GM13976 (cell line): ENCODE measurements at regions not wholly inside any gene's neighbourhood (a gene's known extent, or its start where the extent isn't known, plus 50 kb on each side); places are given as distances from the start of the nearest gene placed in this dataset.
A peak's percentile ranks its signal among the peaks of the same experiment; 100 is the strongest.

Experiments
- DNase-seq: peaks from one replicate; pipeline ENCODE4 v3.0.0; 2012; ENCODE audit warnings: low spot score
- in situ Hi-C: fragments of 300-500 bp; cut with MboI; formaldehyde crosslinking; loops from one replicate; pipeline ENCODE4 v1.12.0; 2022; ENCODE audit warnings: low sequenced_read_pairs, mixed read lengths, inconsistent platforms; ENCODE audit not compliant: unreplicated experiment
- TF ChIP-seq, protein P1 (sequence below): IDR thresholded peaks from 2 replicates; pipeline ENCODE4 v1.5.1; 2012; ENCODE audit warnings: borderline replicate concordance, mild to moderate bottlenecking; ENCODE audit not compliant: insufficient read depth; ENCODE audit errors: extremely low read depth, missing control alignments, control extremely low read depth

DNA sequence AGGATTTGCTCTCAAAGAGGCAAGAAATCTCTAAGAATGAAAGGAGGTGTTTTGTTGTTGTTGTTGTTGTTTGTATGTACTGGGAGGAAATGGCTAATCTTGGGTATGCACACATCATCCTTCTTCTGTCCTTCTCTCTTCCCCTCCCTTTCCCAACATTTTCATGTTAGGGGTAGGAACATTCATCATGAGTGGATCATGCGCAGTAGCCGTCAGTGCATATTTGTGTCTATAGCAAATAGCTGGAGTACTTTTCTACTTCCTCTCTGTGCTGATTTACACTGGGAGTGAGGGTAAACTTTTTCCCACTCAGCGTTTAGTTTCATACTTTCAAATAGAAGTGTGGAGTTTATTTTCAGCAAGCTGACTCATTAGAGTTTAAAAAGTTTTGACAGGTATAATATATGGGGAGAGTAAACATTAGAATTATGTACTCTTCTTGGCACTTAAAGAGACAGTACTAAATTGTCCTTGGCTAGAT lies 80.5 kb upstream of the PRKG1 start:
- no peak for DNase-seq
- in situ Hi-C loops, result no loop called here
- TF ChIP-seq, protein P1, sequence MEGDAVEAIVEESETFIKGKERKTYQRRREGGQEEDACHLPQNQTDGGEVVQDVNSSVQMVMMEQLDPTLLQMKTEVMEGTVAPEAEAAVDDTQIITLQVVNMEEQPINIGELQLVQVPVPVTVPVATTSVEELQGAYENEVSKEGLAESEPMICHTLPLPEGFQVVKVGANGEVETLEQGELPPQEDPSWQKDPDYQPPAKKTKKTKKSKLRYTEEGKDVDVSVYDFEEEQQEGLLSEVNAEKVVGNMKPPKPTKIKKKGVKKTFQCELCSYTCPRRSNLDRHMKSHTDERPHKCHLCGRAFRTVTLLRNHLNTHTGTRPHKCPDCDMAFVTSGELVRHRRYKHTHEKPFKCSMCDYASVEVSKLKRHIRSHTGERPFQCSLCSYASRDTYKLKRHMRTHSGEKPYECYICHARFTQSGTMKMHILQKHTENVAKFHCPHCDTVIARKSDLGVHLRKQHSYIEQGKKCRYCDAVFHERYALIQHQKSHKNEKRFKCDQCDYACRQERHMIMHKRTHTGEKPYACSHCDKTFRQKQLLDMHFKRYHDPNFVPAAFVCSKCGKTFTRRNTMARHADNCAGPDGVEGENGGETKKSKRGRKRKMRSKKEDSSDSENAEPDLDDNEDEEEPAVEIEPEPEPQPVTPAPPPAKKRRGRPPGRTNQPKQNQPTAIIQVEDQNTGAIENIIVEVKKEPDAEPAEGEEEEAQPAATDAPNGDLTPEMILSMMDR, result no peak

DNA sequence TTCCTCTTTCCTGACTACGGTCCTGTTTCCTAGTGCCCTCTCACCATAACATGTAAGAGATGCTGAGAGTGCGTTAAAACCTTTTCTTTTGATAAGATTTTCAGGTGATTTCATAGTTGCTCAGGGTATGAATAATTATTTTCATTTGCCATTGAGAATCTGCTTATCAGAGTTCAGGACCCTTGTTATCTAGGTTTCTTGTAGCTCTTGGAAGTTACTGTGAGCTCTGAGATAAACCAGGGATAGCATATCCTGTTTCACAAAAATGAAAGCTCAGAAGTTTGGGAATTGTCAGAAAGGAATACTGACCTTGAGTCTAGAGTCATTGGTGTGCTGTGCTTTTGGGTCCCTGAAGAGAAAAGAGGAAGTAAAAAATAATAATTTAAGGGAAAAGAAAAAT lies 76.8 kb upstream of the PRKG1 start:
- TF ChIP-seq, protein P1, result no peak
- no peak for DNase-seq
- in situ Hi-C loops, result no loop called here

- in situ Hi-C loops, result no loop called here
- no peak for DNase-seq
- TF ChIP-seq, protein P1, result no peak
Measured at GRCh38 chr10:50999163-50999562, 75.1 kb upstream of the PRKG1 start.

GRCh38 chr10:51000164-51000563 lies 74.1 kb upstream of the PRKG1 start:
- no peak for DNase-seq
- TF ChIP-seq, protein P1, result no peak
- in situ Hi-C loops, result no loop called here

GRCh38 chr10:51000976-51001375 lies 73.3 kb upstream of the PRKG1 start:
- TF ChIP-seq, protein P1, result no peak
- DNase-seq, result no peak
- in situ Hi-C loops, result no loop called here

DNA sequence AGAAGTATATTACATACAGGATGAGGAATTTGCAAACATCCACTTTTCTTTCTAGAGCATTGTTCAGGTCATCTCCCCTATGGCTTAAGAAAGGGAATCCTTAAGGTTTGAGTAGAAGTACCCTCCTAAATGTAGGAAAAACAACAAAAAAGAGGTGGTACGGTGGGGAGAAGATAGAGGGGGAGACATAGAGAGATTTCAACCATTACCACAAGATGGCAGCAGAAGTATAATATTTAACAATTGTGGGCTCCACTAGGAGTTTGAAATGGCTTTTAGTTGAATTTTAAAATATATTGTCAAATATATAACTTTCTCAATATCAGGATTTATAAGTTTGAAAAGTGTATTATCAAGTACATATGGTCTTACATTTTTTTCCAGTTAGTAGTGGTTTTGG lies 72.7 kb upstream of the PRKG1 start:
- peak; percentile 11 for DNase-seq
- in situ Hi-C loops, result no loop called here
- TF ChIP-seq, protein P1, result peak; percentile 19

DNA sequence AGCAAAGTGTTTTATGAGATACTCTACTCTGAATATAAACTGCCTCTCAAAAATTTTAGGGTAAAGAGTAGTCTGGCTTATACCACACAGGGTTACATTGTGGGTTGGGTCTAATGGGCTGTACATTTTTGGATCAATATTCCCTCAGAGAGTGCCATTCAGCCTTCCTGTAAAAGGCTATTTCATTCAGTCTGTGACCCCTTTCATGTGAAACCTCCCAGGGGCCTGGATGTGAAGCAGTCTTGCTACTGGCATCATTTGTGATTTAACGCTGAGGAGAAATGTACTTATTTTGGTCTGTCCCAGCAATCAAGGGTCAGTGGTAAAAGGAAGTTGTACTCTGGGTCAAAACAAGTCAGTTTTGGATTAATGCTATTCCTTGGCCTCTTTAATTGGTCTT lies 71.8 kb upstream of the PRKG1 start:
- no peak for DNase-seq
- in situ Hi-C loops, result no loop called here
- TF ChIP-seq, protein P1, result no peak
